M059J (cell line): ENCODE measurements at regions not wholly inside any gene's neighbourhood (a gene's known extent, or its start where the extent isn't known, plus 50 kb on each side); places are given as distances from the start of the nearest gene placed in this dataset.

ENCODE experiments used
- DNase-seq: peaks from one replicate; pipeline ENCODE4 v3.0.0-alpha.2; 2012; ENCODE audit warnings: low read depth

DNA sequence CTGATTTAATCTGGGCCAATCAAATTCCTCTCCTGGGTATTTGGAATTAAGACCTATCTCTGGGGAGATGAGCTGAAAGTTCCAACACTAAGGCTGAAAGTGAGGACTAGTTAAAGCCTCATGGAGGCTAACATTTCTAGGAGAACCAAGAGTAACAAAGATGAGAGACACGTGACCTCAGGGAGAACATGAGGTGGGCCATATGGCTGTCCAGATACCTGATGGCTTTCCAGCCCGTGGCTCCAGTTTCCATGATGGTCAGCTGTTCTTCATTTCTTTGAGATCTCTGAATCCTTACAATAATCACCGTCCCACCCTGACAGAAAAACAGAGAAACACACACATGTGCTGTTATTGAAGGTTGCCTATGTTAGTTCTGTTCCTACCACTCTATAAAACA lies 66.1 kb downstream of the LEPR start:
- no peak for DNase-seq

DNA sequence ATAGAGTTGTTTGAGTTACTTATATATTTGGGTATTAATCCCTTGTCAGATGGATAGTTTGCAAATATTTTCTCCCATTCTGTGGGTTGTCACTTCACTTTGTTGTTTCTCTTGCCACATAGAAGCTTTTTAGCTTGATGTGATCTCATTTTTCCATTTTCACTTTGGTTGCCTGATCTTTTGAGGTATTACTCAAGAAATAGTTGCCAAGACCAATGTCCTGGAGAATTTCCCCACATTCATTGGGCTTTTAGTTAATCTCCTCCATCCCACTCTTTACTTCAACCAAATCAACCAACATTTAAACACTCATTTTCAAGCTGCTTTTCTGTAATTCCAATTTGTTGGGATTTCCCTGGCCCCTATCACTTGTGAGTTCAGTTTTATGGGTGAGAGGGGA lies 69.0 kb downstream of the LEPR start:
- no peak for DNase-seq

DNA sequence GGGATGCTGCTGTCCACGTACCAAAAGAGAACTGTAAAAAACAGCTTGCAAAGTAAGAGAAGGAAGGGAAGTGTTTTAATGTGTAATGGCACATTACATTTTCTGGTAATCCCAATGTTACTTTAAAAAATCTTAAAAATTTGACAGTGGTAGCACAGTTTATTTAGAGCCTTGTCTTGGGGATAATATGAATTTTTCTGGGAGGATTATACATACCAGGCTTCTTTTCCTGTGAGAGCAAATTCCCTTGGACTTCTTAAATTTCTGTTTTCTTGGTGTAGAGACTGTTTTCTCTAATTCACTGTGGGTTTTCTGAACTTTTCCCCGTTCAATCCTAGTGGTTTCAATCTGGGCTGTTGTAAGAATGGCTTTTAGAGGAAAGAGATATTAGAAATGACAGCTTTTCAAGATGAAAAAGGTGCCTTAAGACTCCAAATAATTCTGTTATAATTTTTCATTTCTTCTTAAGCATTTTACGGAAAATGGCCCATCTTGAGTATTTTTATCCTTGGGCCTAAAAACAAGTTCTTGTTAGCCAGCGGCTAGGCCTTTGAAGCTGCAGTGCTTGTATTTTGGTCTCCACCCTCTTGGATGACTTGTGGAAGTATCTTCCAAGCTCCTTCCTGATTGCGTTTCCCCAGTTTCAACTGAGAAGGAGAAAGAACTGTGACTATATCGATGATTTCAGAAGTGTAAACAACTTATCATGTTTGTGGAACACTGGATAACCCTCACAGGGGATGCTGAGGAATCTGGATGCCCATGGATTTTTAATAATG lies 70.0 kb downstream of the LEPR start:
- DNase-seq = no peak

DNA sequence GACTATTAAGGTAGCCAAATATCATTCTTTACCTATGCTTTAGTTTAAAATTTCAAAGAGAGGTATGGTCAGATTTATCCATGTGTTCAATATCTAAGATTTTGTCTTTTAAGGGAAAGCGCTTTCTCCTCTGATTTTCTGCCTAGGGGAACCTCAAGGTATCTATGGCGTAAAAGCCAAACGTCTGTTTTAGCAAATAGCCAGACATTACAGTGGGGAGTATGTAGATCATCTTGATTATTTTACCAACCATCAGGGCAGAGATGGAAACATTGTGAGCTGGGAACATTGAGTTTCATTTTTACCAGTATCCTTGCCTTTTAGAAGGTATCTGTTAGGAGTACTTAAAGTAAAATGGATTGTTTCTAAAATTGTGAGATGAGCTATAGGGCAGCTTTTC lies 71.0 kb downstream of the LEPR start:
- no peak for DNase-seq

DNA sequence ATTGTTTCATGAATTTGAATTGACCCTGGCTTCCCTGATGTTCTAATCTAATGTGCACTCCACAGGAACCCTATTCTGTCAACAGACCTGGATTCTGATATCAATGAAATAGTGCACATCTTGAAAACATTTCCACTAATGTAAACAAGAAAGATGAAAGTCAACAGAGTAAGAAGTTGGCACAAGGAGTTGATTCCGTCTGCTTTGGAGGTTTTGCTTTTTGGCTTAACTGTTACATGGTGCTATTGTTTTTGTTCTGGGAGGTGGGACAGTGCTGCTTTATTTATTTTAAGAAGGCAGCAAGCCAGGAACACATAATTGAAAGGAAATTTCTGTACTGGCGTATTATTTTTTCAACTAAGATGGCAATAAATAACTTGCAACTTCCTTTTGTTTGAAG lies 73.3 kb downstream of the LEPR start:
- DNase-seq = peak; percentile 57

DNA sequence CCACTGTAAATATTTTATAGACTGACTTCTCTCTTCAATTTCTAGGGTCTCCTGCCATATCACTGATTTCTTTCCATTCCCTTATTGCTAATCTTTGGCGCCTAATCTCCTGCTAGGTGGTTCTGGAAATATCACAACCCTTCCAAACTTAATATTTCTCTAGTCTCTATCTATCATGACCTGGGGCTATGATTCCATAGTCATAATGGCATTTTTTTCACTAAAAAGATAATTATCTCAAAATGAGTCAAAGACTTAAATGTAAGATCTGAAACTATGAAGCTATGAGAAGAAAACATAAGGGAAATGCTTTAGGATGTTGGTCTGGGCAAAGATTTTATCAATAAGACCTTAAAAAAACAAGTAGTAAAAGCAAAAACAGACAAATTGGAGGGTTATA lies 74.2 kb downstream of the LEPR start:
- no peak for DNase-seq

DNA sequence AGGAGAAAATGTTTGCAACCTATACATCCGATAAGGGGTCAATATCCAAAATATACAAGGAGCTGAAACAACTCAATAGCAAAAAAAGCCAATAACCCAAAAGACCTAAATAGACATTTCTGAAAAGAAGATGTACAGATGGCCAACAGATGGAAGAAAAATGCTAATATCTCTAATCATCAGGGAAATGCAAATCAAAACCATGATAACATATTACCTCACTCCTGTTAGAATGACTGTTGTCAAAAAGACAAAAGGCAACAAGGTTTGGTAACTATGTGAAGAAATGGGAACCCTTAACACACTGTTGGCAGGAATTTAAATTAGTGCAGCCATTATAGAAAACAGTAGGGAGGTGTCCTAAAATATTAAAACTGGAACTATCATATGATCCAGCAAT lies 74.7 kb downstream of the LEPR start:
- no peak for DNase-seq

DNA sequence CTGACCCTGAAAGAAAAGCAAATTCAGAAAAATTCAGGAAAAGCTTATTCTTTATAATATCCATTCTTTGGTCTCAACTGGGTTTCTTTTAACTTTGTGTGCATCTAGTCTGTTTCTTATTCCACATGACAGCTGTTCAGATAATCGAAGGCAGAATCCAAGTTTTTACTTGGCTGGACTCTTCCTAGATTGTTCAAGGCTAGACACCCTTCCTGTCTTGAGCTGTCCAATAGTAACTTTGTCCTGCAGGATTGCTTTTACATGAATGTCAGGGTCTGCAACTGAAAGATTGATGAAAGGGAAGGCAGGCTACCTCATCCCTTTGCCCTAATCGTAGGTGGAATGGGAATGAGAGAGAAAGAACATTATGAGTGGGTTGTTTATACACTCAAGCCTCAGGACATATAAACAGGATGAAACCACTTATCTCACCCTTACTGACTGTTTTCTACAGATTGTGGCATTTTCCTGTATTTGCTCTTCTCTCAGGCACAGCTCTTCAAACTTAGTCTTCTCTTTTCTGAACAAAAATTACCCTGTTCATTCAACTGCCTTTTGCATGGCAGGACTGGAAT lies 76.9 kb downstream of the LEPR start:
- peak; percentile 27 for DNase-seq

DNA sequence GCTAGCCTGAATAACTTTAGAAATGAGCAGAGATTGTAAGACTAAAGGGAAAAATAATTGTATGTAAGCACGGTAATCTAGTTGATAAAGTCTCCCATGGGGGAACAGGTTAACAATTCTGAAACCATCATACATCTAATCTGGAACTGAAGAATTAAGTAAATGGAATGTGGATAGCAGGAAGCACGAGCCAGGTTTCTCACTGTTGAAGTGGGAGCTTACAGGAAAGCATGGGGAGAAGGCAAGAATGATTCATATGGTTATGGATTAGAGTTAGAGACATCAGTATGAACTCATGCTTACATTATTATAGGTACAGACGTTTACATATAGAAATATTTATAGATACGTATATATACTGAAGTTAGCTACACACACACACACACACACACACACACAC lies 83.0 kb downstream of the LEPR start:
- no peak for DNase-seq

DNA sequence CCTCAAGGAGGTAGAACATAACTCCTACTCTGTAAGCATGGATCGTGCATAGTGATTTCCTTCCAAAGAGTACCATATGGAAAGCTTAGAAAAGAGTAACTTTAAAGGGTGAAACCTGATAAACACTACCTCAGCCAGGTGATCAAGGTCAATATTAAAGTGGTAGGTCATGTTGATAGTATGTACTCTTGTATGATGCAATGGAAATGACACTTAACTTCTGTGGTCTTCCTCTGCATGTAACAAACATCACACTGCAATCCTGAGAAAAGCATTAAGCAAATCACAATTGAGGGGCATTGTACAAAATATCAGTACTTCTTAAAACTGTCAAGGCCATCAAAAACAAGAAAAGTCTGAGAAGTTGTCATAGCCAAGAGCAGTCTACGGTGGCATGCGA lies 83.8 kb downstream of the LEPR start:
- DNase-seq = no peak

DNA sequence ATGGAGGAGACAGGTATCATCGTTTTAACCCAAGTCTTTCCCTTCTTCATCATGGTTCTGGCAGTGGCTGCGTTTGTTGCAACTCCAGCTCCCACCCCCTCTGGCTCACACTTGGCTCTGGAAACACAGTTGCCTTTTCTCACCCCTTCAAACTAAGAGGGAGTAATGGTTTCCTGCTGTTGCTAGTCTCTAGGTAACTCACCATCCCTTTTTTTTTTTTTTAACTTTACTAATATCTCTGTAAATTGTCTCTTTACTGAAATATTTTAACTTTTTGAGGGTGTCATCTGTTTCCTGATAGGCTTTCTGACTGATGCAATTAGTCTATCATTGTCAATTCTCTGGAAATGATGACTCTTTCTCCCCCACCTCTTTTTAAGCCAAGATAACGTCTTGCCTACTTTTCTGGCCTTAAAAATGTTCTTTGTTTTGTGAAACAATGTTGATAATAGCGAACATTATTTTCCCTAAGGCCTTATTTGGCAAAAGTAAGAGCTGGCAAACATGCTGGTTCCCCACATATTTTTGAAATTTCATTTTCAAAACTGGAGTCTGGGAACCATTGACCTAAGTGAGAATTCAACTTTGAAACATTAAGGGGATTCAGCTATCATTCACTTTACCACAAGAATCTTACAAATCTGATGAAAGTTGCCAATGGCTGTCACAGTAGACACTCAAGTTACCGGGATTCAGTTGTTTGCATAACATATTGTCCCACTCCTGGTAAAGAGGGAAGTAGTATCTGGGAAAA lies 85.3 kb downstream of the LEPR start:
- no peak for DNase-seq

DNA sequence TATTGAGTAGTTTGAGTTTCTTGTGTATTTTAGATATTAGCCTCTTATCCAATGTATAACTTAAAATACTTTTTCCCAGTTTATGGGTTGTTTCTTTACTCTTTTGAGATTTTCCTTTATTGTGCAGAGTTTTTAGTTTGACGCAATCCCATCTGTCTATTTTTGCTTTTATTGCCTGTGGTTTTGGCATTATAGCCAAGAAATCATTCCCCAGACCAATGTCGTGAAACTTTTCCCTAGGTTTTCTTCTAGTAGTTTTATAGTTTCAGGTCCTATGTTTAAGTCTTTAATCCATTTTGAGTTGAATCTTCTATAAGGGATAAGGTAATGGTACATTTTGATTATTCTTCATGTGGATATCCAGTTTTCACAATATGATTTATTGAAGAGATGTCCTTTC lies 87.6 kb downstream of the LEPR start:
- DNase-seq = peak; percentile 37

DNA sequence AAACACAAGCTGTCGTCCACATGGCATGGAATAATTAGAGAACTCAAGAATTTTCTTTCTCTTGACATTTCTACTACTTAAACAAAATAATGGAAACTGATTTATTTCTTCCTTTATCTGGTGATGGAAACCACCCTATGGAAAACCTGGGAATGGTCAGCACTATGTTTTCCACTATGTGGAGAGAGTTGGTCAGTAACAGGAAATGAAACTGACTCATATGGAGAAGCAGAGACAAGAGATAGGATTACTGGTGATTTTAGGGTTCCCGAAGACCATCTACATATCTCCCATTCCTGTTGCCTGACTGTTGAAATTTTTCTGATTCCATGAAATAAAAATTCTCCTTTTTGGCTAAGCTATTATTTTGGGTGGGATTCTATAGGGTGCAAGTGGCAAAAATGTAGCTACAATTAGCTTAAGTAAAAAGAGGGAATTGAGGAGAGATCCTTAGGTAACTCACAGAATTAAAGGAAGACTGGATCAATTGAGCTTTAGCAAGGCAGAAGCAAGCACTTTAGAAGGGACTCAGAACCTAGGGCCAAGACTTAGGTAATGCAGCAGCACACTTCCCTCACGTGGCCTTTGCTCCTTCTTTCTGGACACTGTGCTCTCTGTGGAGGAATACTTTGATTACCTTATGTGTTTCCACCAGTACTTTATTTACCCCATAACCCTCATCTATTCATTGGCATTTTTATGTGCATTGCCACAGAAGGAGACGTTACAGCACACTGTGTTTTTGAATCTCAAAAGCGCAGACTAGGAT lies 89.6 kb downstream of the LEPR start:
- DNase-seq = peak; percentile 70

DNA sequence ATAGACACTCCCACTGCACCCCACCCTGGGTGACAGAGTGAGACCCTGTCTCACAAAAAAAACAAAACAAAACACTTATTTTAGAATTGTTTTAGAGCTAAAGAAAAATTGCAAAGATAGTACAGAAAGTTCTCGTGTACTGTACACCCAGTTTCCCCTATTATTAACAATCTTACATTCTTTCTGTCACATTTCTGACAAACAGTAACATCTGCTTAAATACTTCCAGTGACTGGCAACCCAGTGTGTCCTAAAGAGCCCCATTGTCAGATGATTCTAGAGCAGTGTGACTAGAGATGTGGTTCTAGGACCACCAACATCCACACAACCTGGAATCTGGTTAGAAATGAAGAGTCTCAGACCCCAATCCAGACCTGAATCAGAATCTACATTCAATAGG lies 90.5 kb downstream of the LEPR start:
- DNase-seq = no peak

DNA sequence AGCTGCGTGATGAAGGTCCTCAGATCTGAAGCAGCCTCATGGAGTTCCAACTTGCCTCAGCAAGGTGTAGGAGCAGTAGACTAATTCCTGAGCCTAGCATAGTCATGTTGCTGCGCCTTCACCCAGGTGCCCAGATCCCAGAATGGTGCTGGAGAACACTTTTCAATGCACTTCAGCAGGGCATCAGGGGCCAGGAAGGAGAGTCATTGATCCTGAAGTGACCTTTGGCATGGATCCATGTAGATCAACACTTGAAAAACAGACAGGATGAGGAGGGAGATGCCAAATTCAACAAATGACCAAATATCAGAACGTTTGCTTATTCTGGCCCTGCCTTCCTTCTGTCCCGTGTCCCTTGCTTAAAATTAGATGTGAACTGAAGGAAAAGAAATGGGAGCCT lies 91.9 kb downstream of the LEPR start:
- DNase-seq = no peak

DNA sequence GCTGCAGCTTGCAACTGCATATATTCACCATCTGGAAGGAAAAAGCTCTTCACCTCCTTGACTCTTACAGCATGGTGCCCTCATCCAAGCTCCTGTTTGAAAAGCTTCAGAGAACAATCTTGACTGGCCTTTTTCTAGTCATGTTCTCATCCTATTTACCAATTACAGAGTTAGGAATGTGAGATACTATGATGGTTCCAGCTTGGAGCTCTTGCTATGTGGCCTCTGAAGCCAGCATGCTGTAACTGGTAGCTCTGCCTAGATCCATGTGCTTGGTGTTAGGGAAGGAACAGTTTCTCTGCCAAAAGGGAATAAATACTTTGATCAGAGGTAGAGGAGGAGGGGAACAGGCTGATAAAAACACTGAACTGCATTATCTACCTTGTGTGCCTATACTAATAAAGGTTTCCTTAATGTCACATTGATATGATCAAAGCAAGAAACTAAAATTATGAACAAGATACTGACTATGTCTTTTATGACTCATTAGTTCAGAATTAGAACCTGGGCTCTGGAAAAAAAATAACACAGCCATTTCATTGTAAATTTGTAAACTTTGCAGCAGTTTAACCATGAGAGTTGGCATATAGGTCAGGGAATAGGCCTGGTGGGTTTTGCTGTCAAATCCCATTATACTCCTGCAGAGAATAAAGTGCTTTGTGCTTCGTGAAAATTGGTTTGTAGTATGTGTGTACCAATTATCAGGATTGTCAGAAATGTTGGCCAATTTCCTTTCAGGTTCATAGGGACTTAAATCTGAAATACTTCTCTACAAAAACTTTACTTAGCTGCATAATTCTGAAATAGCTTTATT lies 92.7 kb downstream of the LEPR start:
- DNase-seq = peak; percentile 31

DNA sequence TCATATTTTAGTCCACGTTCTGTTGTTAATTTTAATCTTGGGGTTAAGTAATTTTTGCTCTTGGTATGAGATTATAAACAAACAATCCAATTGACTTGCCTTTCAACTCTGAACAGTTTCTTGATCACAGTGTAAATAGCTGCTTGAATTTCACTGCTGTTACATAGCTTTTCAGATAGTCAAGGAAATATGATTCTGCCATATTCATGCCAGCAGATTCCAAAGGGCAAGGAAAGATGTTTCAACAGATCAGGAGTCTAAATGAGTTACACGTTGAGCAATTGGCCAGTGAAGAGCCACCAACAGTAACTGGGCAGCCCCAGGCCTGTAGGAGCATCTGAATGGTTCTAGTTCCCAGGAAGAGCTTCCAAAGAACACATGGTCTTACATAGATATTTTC lies 93.6 kb downstream of the LEPR start:
- peak; percentile 42 for DNase-seq

DNA sequence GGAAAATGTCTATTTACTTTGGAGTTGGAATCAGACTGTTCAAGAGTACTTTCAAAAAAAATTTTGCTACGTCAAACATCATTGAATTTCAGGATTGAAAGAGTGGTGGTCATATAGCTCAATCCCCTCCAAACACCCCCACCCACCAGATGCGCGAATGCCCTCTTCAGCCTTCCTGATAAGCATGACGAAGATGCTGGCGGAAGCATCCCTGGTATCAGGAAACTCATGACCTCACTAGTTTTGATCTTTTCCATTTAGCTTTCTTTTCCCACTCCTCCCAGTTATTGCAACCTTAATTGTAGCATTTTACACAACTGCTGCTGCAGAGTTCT lies 104.4 kb downstream of the LEPR start:
- no peak for DNase-seq

DNA sequence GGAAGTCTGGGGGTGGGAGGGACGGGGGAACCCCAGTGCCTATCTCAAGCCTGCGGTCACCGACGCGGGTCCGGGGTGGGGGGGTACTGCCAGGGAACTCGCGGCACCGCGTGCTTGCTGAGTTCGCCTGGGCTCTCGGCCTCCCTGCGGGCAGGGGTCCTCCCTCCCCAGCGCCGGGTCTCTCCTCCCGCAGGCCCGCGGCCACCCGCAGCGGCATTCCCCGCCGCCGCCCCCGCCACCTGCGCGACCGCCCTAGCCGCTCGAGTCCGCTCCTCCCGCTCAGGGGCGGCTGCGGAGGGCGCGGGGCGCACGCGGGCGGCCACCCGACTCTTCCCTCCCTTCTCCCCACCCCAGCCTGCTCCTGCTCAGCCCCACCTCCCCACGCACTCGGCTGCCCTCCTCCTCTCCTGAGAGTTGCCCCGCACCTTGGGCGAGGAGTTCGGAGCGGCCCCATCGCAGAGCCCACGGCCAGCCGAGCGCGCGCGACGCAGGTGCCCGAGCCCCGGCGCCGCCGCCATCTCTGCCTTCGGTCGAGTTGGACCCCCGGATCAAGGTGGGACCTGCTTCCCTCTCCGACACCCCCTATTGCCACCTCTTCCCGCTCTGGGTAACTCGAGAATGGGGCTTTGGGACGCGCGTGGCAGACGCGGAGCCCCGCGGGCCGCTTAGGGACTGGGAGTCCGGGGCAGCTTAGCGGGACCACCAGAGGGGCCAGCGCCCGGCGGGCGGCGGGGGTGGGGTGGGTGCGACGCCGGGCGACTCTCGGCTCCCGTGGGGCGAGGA lies 105.0 kb downstream of the LEPR start:
- DNase-seq = no peak

DNA sequence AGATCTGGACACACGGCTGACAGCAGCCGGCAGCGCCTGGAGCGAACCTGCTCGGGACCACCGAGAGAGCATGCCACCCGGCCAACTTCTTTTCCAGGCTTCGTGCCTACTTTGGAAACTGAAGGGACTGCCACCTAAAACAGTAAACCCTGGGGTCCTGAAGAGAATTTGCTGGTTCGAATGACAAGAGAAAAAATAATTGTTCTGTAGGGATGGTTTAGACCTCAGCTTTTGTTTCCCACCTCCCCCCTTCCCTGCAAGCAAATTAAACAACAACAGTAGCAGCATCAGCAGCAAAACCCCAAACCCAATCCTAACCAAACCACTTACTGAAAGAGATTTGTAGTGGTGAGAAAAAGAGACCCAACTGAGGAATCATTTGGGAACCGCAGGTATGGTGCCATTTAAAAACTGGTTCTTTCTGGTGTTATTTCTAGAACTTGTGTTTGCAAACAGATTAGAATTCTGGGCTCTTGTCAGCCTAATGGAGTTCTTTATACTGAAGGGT lies 105.6 kb downstream of the LEPR start:
- no peak for DNase-seq

DNA sequence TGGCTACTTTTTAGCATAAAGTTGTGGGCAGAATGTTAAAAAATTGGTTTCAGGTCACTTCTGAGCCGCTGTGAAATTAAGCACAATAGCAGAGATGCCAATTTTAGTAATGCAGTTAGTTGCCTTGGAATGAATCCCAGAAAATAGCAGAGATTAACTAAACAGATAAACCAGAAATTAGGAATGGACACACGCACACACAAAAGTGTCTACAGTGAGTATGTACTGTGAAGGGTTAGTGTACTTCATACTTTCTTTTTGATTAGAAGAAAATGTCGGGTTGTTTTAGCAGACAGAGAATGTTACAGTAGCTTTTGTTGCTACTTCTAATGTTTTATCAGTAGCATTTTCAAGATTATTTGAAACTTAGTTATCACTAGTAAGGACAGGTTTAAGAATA lies 106.7 kb downstream of the LEPR start:
- peak; percentile 90 for DNase-seq
